CD4-positive, alpha-beta T cell (primary cell): ENCODE measurements at regions not wholly inside any gene's neighbourhood (a gene's known extent, or its start where the extent isn't known, plus 50 kb on each side); places are given as distances from the start of the nearest gene placed in this dataset.

Source experiments
- ATAC-seq: fragments of 200-7000 bp; cut with Tn5 transposase; one replicate; pipeline ENCODE4 v1.10.0; 2022; ENCODE audit warnings: mild to moderate bottlenecking; ENCODE audit not compliant: poor library complexity
- CTCF ChIA-PET: fragments of 350-600 bp; sonication (Branson Sonifier 250); formaldehyde crosslinking; loops from one replicate; lab custom pipeline; 2021; ENCODE audit warnings: antibody characterized with exemption, inconsistent platforms; lab: Charles Lee
- POLR2A ChIA-PET: fragments of 350-600 bp; sonication (Branson Sonifier 250); formaldehyde crosslinking; loops from one replicate; lab custom pipeline; 2021; ENCODE audit warnings: antibody characterized with exemption, inconsistent platforms; lab: Charles Lee
- DNase-seq, 14 experiments: peaks; one replicate each; pipeline ENCODE4 v3.0.0-alpha.2; 2013 to 2020; ENCODE audit warnings: mixed read lengths in 2 of 14
- H3K27ac ChIP-seq, 2 donors: one replicate each; pipeline versions ENCODE4 v1.5.1 to v1.7.0; 2013; ENCODE audit warnings: low read length in 2 of 2, low read depth in 1 of 2, mild to moderate bottlenecking in 1 of 2
- H3K27me3 ChIP-seq, 2 experiments: 1 replicate in 1 of 2; 2 replicates in 1 of 2; pipeline versions ENCODE4 v1.6.1 to v1.7.0; 2013; ENCODE audit warnings: low read length in 2 of 2, control low read depth in 1 of 2, mild to moderate bottlenecking in 1 of 2, moderate library complexity in 1 of 2; ENCODE audit not compliant: insufficient read depth in 2 of 2, control insufficient read depth in 1 of 2
- H3K36me3 ChIP-seq: one replicate; pipeline ENCODE4 v1.6.1; 2013; ENCODE audit warnings: low read length, control low read depth; ENCODE audit not compliant: insufficient read depth
- H3K4me1 ChIP-seq: one replicate; pipeline ENCODE4 v1.6.1; 2013; ENCODE audit warnings: low read length, control low read depth; ENCODE audit not compliant: insufficient read depth
- H3K4me3 ChIP-seq: one replicate; pipeline ENCODE4 v1.5.1; 2013; ENCODE audit warnings: mild to moderate bottlenecking, low read length, moderate library complexity
- H3K9me3 ChIP-seq, 2 experiments: 1 replicate in 1 of 2; 2 replicates in 1 of 2; pipeline versions ENCODE4 v1.6.1 to v1.7.0; 2013; ENCODE audit warnings: low read length in 2 of 2, mild to moderate bottlenecking in 2 of 2, control low read depth in 1 of 2, moderate library complexity in 1 of 2; ENCODE audit not compliant: control insufficient read depth in 1 of 2, insufficient read depth in 1 of 2
- H3K27ac Mint-ChIP-seq: one replicate; pipeline ENCODE4 v1.8.0; 2020; ENCODE audit warnings: mixed read lengths
- H3K27me3 Mint-ChIP-seq: one replicate; pipeline ENCODE4 v1.8.0; 2021; ENCODE audit warnings: mixed read lengths
- H3K36me3 Mint-ChIP-seq: one replicate; pipeline ENCODE4 v1.8.0; 2021; ENCODE audit warnings: low read depth, mixed read lengths
- H3K4me1 Mint-ChIP-seq: one replicate; pipeline ENCODE4 v1.8.0; 2021; ENCODE audit warnings: low read depth, mixed read lengths
- H3K4me3 Mint-ChIP-seq: one replicate; pipeline ENCODE4 v1.8.0; 2020; ENCODE audit warnings: mild to moderate bottlenecking, mixed read lengths
- H3K9me3 Mint-ChIP-seq: one replicate; pipeline ENCODE4 v1.8.0; 2020; ENCODE audit warnings: mixed read lengths
- CTCF ChIP-seq: fragments of 200-600 bp; IDR thresholded peaks from one replicate; pipeline ENCODE4 v1.8.0; 2022; ENCODE audit warnings: antibody characterized with exemption, mild to moderate bottlenecking
- intact Hi-C, 2 experiments: fragments of 100-400 bp; cut with DNase I in 1 of 2; cut with micrococcal nuclease in 1 of 2; formaldehyde crosslinking; loops; one replicate each; pipeline versions ENCODE4 v1.15.1 to v1.9.0; 2023 to 2025; cut with DNase I, micrococcal nuclease

- no peaks in the 10 kb centered on the region for H3K36me3 ChIP-seq
- peaks cover 3% of the 10 kb centered on the region for H3K9me3 Mint-ChIP-seq
- no peak overlapping the region for H3K4me3 ChIP-seq
- no peaks in the 10 kb centered on the region for H3K9me3 ChIP-seq
- no peak overlapping the region for H3K27ac Mint-ChIP-seq
- ATAC-seq (no peak), DNase-seq (no peak)
- no peaks in the 10 kb centered on the region for H3K4me1 Mint-ChIP-seq
- H3K4me1 ChIP-seq, result no peaks in the 10 kb centered on the region
- H3K27ac ChIP-seq, result no peak overlapping the region
- ChIA-PET CTCF (no interaction called here), POLR2A (no interaction called here)
- no peaks in the 10 kb centered on the region for H3K36me3 Mint-ChIP-seq
- H3K27me3 ChIP-seq, result no peaks in the 10 kb centered on the region
- TF ChIP-seq CTCF, result no peak
- H3K27me3 Mint-ChIP-seq, result peaks cover 3% of the 10 kb centered on the region
- intact Hi-C loops, result no loop called here
- no peak overlapping the region for H3K4me3 Mint-ChIP-seq
Measured at GRCh38 chr10:35910234-35910633, 268.1 kb upstream of the FZD8 start.

- Histone ChIP-seq H3K4me3 (no peak overlapping the region), H3K4me1 (no peaks in the 10 kb centered on the region), H3K9me3 (no peaks in the 10 kb centered on the region), H3K36me3 (no peaks in the 10 kb centered on the region), H3K27ac (no peak overlapping the region), H3K27me3 (no peaks in the 10 kb centered on the region)
- CTCF ChIA-PET, result no interaction called here
- peaks cover 3% of the 10 kb centered on the region for H3K27me3 Mint-ChIP-seq
- H3K4me1 Mint-ChIP-seq, result no peaks in the 10 kb centered on the region
- peaks cover 3% of the 10 kb centered on the region for H3K9me3 Mint-ChIP-seq
- TF ChIP-seq CTCF, result no peak
- POLR2A ChIA-PET, result no interaction called here
- no peak for ATAC-seq
- intact Hi-C loops, result no loop called here
- no peak overlapping the region for H3K4me3 Mint-ChIP-seq
- no peaks in the 10 kb centered on the region for H3K36me3 Mint-ChIP-seq
- no peak for DNase-seq
- H3K27ac Mint-ChIP-seq, result no peak overlapping the region
Measured at GRCh38 chr10:35909121-35909720, 267.1 kb upstream of the FZD8 start.

GRCh38 chr10:35908451-35908850 is 266.4 kb upstream of the FZD8 start:
- Histone ChIP-seq H3K27me3 (no peaks in the 10 kb centered on the region), H3K4me3 (no peak overlapping the region), H3K36me3 (no peaks in the 10 kb centered on the region), H3K9me3 (no peaks in the 10 kb centered on the region), H3K4me1 (no peaks in the 10 kb centered on the region), H3K27ac (no peak overlapping the region)
- TF ChIP-seq CTCF, result no peak
- ChIA-PET CTCF (no interaction called here), POLR2A (no interaction called here)
- Mint-ChIP-seq H3K4me3 (no peak overlapping the region), H3K27me3 (no peaks in the 10 kb centered on the region), H3K4me1 (no peaks in the 10 kb centered on the region), H3K9me3 (peaks cover 3% of the 10 kb centered on the region), H3K27ac (no peak overlapping the region), H3K36me3 (no peaks in the 10 kb centered on the region)
- ATAC-seq (no peak), DNase-seq (no peak)
- intact Hi-C loops, result no loop called here
